Urinary bladder (tissue), 3 donors: ENCODE measurements at regions not wholly inside any gene's neighbourhood (a gene's known extent, or its start where the extent isn't known, plus 50 kb on each side); places are given as distances from the start of the nearest gene placed in this dataset.
"Not testable (repeated sequence)": the region's sequence is repeated elsewhere in the genome, so short reads cannot be mapped to it uniquely, and the experiment has no call there.

ENCODE experiments used
- DNase-seq: peaks from one replicate; pipeline ENCODE4 v3.0.0-alpha.2; 2015; ENCODE audit errors: extremely low spot score
- H3K27ac ChIP-seq: one replicate; pipeline ENCODE4 v1.5.1; 2013; ENCODE audit warnings: low read depth, mild to moderate bottlenecking, moderate library complexity
- H3K36me3 ChIP-seq: one replicate; pipeline ENCODE4 v1.6.1; 2013; ENCODE audit warnings: mild to moderate bottlenecking, moderate library complexity; ENCODE audit not compliant: insufficient read depth
- H3K4me1 ChIP-seq: one replicate; pipeline ENCODE4 v1.6.1; 2013; ENCODE audit warnings: mild to moderate bottlenecking, moderate library complexity; ENCODE audit not compliant: insufficient read depth
- H3K4me3 ChIP-seq: one replicate; pipeline ENCODE4 v1.5.1; 2013; ENCODE audit warnings: low read depth, low read length
- WGBS: extraction: QIAGEN DNeasy Blood & Tissue Kit; methylation state at CpG from one replicate; pipeline ENCODE4 v1.1.7; 2013; 5-methylcytosine and 5-hydroxymethylcytosine counted together
- donor health status: healthy with polysubstance abuse.
- donor health status: healthy.

- 24% methylated on average over 1 of the region's 1 CpG for WGBS
- Histone ChIP-seq H3K4me3 (no peak overlapping the region), H3K27ac (no peak overlapping the region), H3K4me1 (no peaks in the 10 kb centered on the region), H3K36me3 (no peaks in the 10 kb centered on the region)
- DNase-seq = no peak
These were observed 946.0 kb downstream of the FAM181B start for GRCh38 chr11:81787584-81788049.

- 16% methylated on average over 3 of the region's 3 CpGs for WGBS
- no peaks in the 10 kb centered on the region for H3K36me3 ChIP-seq
- no peak for DNase-seq
- no peak overlapping the region for H3K4me3 ChIP-seq
- H3K4me1 ChIP-seq = no peaks in the 10 kb centered on the region
- H3K27ac ChIP-seq = no peak overlapping the region
These were observed 961.5 kb downstream of the FAM181B start for GRCh38 chr11:81772166-81772565.

- not testable (repeated sequence) for H3K27ac ChIP-seq, DNase-seq, H3K4me1 ChIP-seq, H3K4me3 ChIP-seq, H3K36me3 ChIP-seq
- WGBS = 52% methylated on average over 5 of the region's 5 CpGs
These were observed 963.8 kb downstream of the FAM181B start for GRCh38 chr11:81769906-81770305.

GRCh38 chr11:81756864-81757595, 976.6 kb downstream of the FAM181B start:
- WGBS = 80% methylated on average over 1 of the region's 1 CpG

GRCh38 chr11:81749245-81749644, 984.4 kb downstream of the FAM181B start:
- Histone ChIP-seq H3K36me3 (no peaks in the 10 kb centered on the region), H3K27ac (no peak overlapping the region), H3K4me3 (no peak overlapping the region), H3K4me1 (no peaks in the 10 kb centered on the region)
- DNase-seq = no peak
- WGBS = 77% methylated on average over 2 of the region's 2 CpGs

More at GRCh38 chr11:81756864-81757595, 976.6 kb downstream of the FAM181B start:
- no peaks in the 10 kb centered on the region for H3K36me3 ChIP-seq
- H3K4me3 ChIP-seq = no peak overlapping the region
- no peak overlapping the region for H3K27ac ChIP-seq
- no peaks in the 10 kb centered on the region for H3K4me1 ChIP-seq
- no peak for DNase-seq

GRCh38 chr11:81744336-81745116, 989.1 kb downstream of the FAM181B start:
- Histone ChIP-seq H3K4me1 (no peaks in the 10 kb centered on the region), H3K27ac (no peak overlapping the region), H3K4me3 (no peak overlapping the region), H3K36me3 (no peaks in the 10 kb centered on the region)
- no peak for DNase-seq
- 94% methylated on average over 35 of the region's 35 CpGs for WGBS

- Histone ChIP-seq H3K36me3 (no peaks in the 10 kb centered on the region), H3K27ac (no peak overlapping the region), H3K4me1 (no peaks in the 10 kb centered on the region), H3K4me3 (no peak overlapping the region)
- WGBS = 73% methylated on average over 3 of the region's 3 CpGs
- DNase-seq = no peak
These were observed 1008.0 kb downstream of the FAM181B start for GRCh38 chr11:81725701-81726100.

- no peaks in the 10 kb centered on the region for H3K4me1 ChIP-seq
- no peak for DNase-seq
- 94% methylated on average over 1 of the region's 1 CpG for WGBS
- H3K4me3 ChIP-seq = no peak overlapping the region
- no peak overlapping the region for H3K27ac ChIP-seq
- H3K36me3 ChIP-seq = no peaks in the 10 kb centered on the region
These were observed 1016.0 kb downstream of the FAM181B start for GRCh38 chr11:81717695-81718094.

GRCh38 chr11:81707881-81708280, 1025.8 kb downstream of the FAM181B start:
- WGBS = 41% methylated on average over 1 of the region's 1 CpG
- H3K36me3 ChIP-seq = no peaks in the 10 kb centered on the region
- no peaks in the 10 kb centered on the region for H3K4me1 ChIP-seq
- H3K4me3 ChIP-seq = no peak overlapping the region
- no peak overlapping the region for H3K27ac ChIP-seq
- DNase-seq = no peak

GRCh38 chr11:81705283-81705682, 1028.4 kb downstream of the FAM181B start:
- WGBS = 62% methylated on average over 3 of the region's 3 CpGs
- DNase-seq = no peak
- Histone ChIP-seq H3K4me1 (no peaks in the 10 kb centered on the region), H3K36me3 (no peaks in the 10 kb centered on the region), H3K27ac (no peak overlapping the region), H3K4me3 (no peak overlapping the region)

- no peaks in the 10 kb centered on the region for H3K4me1 ChIP-seq
- H3K36me3 ChIP-seq = no peaks in the 10 kb centered on the region
- WGBS = 64% methylated on average over 1 of the region's 1 CpG
- no peak overlapping the region for H3K4me3 ChIP-seq
- DNase-seq = no peak
- H3K27ac ChIP-seq = no peak overlapping the region
These were observed 1033.6 kb downstream of the FAM181B start for GRCh38 chr11:81700076-81700475.

GRCh38 chr11:81687057-81687456, 1046.6 kb downstream of the FAM181B start:
- H3K4me3 ChIP-seq = no peak overlapping the region
- no peak overlapping the region for H3K27ac ChIP-seq
- no peaks in the 10 kb centered on the region for H3K4me1 ChIP-seq
- no peak for DNase-seq
- no peaks in the 10 kb centered on the region for H3K36me3 ChIP-seq
- 96% methylated on average over 2 of the region's 2 CpGs for WGBS

- Histone ChIP-seq H3K36me3 (no peaks in the 10 kb centered on the region), H3K27ac (no peak overlapping the region), H3K4me3 (no peak overlapping the region), H3K4me1 (no peaks in the 10 kb centered on the region)
- DNase-seq = no peak
- WGBS = 67% methylated on average over 3 of the region's 3 CpGs
These were observed 1059.5 kb downstream of the FAM181B start for GRCh38 chr11:81674211-81674610.

- Histone ChIP-seq H3K4me1 (no peaks in the 10 kb centered on the region), H3K27ac (no peak overlapping the region), H3K36me3 (no peaks in the 10 kb centered on the region), H3K4me3 (no peak overlapping the region)
- DNase-seq = no peak
These were observed 1060.7 kb downstream of the FAM181B start for GRCh38 chr11:81673001-81673400.
